NCI-H345 treated with DMSO at 0.1 percent for 48 hours (cell line): ENCODE measurements at regions not wholly inside any gene's neighbourhood (a gene's known extent, or its start where the extent isn't known, plus 50 kb on each side); places are given as distances from the start of the nearest gene placed in this dataset.
"Not testable (repeated sequence)": the region's sequence is repeated elsewhere in the genome, so short reads cannot be mapped to it uniquely, and the experiment has no call there.

Experiments
- DNase-seq: peaks from one replicate; lab custom pipeline; 2025; ENCODE audit not compliant: unreplicated experiment; lab: John Stamatoyannopoulos, UW

DNA sequence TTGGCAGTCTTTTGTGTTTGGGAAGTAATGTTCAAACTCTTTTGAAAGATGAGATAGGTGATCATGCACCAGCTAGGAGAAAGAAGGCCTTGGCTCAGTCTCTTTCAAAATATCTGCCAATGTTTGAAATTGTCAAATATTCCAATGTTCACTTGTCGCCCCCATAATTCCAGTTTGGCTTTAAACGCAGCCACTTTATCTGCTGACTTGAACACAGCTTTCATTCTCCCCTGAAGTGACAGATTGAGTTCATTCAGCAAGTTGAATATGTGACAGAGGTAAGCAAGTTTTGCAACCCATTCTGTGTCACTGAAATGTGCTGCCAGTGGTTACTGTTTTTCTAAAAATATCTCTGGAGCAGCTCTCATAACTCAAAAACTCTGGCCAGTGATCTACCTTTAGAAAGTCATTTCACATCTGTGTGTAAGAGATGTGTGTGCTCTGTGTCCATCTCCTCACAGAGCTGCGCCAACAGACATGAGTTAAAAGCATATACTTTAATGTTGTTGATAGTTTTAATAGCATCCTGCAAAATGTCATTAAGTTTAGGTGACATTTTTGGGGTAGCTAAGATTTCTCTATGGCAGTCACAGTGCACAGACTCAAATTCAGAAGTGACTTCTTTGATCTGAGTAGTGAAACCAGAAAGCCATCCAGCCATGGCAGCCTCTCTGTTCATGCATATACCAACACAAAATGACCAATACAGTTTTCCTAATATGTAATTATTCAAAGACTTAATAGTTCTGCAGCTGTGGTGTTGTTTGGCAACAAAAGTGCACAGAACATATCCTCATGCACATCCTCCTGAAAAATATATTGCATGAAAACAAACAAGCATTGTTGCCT is 614.3 kb upstream of the MIS18BP1 start:
- no peak for DNase-seq

DNA sequence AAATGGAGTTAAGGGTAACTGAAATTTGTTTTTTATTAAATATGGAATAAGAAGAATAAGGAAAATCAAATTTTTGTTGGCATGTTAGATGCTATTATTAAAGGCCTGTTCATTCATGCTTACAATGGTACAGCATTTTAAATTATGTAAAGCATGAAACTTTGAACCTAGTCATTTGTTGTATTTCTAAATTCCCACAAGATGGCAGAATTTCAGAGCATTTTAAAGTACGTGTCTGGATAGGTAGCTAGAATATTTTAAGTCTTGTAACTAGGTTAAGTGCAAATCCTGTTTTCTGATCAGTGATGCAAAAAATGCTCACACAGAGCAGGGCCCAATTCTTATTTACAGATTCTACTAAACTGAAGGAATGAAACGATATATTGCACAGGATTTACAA is 585.6 kb upstream of the MIS18BP1 start:
- DNase-seq: peak; percentile 27

DNA sequence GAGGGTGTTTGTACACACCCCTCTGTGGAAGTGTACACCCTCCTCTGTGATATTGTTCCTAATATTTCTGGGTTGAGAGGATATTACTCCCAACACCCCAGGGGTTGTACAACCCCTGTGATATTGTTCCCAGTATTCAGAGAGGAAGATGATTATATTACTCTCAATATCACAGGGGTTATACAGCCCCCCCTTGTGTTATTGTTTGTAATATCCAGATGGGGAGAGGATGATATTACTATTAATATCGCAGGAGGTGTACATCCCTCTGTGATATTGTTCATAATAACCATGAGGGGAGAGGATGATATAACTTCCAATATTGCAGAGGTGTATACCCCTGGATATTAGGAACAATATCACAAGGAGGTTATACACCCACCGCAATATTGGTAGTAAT is 566.1 kb upstream of the MIS18BP1 start:
- DNase-seq: no peak

DNA sequence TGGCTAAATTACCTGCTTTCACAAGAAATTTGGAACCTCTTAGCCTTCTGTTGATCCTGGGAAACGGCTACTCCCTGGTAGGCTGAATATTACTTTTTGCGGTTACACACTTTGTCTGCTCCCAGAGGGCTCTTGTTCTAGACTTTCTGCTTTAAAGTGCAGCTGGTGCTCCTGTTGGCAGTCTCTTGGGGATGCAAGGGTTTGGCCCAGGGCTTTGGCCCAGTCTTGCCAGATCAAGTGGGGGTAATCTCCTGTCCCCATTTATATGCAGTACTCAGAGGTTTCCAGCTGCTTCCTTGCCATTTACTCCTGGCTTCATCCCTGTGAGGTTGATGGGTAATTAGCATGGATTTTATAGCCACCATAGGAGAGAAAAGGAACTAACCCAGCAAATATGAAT is 558.2 kb upstream of the MIS18BP1 start:
- DNase-seq: no peak

DNA sequence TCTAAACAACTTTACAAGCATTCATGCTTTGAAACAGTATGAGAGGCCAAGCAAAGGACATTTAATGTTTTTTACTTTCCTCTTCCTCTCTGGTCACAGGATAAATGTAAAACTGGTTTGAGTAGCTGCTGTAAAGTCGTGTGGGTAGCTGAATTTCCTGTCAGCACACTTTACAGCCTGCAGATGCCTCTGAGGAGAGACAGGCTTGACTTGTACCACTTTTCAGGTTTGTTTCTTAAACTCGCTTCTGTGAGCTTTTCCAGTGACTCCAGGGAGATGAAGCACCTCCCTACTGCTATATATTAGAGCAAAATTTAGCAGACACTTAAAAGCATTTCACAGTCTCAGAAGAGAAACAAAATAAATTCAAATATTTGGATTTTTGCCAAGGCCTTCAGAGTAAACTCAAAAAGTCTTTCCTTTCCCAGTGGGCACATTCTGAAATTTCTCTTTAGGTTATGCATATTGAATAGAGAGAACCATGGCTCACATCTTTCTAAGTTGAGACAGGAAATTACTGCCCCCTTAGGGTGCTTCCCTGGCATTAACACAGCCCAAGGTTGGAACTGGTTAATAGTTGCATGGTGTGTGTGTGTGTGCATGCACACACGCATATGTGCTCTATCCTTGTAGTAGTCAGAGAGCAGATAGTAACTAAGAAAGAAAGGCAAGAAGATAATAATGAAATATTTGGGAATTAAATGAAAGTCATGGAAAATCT is 557.3 kb upstream of the MIS18BP1 start:
- no peak for DNase-seq

DNA sequence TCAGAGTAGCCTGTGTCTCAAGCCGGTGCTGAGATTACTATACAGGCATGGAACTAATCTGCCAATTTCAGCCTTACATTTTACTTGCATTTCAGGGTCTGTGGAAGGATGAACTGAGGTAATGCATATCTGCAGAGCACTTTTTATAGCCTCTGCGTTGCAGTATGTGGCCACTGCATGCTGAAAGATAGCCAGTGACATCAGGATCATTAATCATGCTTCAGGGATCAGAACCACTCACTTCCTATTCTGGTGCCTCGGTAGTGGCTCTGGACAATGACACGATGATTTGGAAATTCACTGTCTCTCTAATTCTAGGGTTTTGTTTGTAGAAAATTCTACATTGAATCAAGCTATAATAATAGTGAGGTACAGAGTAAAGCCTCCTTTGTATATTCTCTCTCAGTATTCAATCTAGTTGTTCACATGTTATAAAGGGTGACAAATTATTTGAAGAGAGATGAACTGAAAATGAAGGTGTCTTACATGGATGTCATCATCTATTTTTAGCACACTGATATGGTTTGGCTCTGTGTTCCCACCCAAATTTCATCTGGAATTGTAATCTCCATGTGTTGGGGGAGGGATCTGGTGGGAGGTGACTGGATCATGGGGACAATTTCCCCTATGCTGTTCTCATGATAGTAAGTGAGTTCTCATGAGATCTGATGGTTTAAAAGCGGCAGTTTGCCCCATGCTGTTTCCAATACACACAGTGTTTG is 554.3 kb upstream of the MIS18BP1 start:
- DNase-seq: no peak

DNA sequence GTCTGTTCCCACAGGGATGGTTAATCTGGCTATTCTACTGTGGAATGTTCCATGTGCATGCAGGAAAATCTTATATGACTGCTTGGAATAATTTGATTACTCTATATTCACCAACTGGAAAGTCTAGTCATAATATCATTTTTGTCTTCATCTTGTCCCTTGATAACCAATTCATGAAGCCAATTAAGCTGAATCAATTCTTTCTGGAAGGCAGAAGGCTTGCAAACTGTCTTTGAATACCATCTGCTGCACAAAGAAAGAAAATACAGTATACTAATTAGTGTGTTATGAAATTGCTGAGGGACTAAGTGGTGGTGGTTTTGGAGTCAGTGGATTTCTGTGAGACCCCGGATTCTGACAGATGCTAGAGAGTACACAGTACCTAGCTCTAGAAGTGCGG is 546.5 kb upstream of the MIS18BP1 start:
- DNase-seq: no peak

DNA sequence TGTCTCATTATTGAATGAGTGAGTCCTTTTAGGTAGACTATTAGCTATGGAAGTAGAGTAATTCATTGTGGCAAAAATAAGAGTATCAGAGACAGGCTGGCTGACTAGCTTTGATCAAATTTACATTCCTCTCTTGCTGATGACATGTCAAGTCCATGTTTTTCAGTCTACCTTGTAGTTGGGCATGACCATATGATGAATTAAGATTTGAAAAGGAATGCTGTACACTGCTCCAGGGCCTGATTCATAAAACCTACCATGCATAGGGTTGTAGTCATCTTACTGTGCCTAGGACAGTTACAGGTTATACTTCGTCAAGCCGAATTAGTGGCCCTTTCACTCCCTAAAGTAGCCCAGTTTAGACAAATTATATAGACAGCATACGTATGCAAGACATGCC is 545.7 kb upstream of the MIS18BP1 start:
- DNase-seq: no peak

DNA sequence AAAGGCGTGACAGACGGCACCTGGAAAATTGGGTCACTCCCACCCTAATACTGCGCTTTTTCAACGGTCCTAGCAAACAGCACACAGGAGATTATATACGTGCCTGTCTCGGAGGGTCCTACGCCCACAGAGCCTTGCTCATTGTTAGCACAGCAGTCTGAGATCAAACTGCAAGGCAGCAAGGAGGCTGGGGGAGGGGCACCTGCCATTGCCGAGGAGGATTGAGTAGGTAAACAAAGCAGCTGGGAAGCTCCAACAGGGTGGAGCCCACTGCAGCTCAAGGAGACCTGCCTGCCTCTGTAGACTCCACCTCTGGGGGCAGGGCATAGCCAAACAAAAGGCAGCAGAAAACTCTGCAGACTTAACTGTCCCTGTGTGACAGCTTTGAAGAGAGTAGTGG is 543.0 kb upstream of the MIS18BP1 start:
- DNase-seq: not testable (repeated sequence)

DNA sequence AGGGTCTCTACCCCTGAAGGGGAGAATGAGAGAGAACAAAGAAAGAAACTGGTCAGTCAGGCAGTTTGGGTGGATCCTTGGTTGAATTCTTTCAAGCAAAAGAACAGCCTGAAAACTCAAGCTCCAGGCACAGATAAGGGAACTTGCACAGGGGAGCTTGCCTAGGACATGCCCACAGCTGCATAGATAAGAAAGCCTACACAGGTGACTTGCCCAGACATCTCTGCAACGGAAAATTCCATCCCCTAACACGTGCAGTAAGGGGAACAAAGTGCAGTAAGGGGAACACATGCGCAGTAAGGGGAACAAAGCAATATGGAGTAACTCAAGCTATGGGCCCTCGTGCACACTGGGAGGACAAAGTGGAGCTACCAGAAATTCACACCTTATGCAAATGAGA is 540.1 kb upstream of the MIS18BP1 start:
- DNase-seq: no peak

DNA sequence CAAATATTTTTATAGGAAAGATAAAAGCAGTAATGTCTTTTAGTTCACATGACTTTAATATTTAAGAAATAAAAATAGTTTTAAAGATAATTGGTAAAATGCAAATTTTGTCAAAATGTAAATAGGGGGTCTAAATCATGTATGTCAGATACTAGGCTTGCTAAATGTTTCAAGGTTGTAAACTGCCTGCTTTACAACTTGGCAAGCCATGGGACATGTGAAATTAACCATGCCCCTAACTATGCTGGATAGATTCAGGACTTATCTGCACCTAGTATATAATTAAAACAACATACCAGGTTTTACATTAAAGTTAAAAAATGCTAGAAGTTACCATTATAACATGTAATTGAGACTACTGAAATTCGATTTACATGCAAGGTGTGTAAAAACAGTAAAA is 537.3 kb upstream of the MIS18BP1 start:
- no peak for DNase-seq

DNA sequence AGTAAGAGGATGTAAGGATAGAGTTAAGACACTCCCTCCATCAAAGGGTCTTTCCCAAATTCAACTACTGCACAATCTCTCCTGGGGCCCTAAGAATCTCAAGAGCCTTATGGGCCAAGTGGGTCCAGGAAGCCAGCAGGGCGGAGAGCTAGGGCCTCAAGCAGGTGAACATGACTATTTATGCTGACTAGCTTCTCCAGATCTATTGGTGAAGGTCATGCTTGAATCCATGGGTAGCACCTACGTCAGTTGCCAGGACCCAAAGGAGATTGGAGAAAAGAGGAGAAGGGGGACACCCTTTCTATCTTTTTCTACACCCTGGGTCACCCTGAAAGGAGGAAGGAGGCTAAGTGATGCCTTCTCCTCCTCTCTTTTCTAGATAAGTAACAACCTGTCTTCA is 534.2 kb upstream of the MIS18BP1 start:
- DNase-seq: no peak

DNA sequence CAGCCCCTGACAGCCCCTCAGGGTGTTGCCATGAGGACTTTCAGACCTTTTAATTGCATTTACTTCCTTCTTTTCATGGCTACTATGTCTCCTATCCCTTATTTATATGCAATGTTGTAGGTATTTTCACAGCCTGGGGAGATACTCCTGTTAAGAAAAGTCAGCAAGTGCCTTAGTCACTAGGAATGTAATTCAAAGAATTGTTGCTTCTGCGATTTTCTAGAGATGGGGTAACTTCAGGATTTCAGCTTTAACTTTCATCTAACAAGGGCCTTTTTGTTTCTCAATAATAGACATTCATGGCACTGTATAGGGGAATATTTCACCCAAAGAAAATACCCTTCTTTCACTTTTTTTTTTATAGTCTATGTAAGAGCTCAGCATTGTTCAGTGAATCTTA is 533.3 kb upstream of the MIS18BP1 start:
- no peak for DNase-seq

DNA sequence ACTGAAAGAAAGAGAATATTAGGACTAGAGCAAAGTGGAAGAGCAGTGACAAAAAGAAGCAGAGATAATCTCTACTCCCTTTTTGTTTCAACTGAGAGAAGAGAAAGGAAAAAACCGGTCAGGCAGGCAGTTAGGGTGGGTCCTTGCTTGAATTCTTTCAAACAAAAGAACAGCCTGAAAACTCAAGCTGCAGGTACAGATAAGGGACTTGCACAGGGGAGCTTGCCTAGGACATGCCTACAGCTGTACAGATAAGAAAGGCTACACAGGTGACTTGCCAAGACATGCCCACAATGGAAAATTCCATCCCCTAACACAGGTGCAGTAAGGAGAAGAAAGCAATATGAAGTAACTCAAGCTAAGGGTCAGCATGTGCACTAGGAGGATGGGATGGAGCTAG is 532.2 kb upstream of the MIS18BP1 start:
- DNase-seq: no peak

DNA sequence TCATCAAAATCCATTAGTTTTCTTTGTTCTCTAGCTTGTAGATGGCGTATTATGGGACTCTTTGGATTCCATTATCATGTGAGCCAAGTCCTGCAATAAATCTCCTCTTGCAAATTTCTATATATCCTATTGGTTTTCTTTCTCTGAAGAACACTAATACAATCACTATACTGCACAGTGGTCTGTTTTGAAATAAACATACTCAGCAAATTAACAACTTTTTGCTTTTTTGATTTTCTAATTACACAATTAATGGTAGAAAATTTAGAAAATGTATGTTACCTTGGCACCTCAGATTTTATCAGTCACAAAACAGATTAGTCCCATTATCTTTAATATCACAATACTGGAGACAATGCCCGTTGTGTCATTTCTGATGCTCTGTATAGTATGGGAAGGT is 513.2 kb upstream of the MIS18BP1 start:
- DNase-seq: no peak

DNA sequence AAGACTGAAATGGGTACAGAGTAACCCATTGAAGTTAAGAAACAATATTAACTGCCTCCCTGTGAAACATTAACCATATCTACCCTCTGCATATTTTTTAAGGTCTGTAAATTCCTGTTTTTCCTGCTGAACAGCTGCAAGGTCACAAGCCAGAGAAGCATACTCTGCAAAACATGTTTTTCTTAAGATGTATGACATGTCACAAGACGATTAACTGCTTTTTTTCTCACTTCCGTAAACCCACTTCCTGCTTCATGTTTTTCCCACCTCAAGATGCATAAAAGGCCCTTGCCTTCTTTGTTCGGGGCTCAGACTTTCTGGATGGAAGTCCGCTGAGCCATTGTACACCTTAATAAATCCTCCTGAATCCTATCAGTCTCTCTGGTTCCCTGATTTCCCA is 504.7 kb upstream of the MIS18BP1 start:
- no peak for DNase-seq

DNA sequence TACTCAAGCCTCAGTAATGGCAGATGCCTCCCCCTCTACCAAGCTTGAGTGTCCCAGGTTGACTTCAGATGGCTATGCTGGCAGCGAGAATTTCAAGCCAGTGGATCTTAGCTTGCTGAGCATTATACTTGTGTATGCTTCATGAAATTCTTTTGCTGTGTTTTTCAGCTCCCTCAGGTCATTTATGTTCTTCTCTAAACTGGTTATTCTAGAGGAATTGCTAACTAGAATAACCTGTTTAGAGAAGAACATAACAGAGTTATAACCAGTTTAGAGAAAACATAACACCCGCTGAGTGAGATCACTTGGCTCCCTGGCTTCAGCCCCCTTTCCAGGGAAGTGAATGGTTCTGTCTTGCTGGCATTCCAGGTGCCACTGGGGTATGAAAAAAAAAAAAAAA is 503.4 kb upstream of the MIS18BP1 start:
- not testable (repeated sequence) for DNase-seq

DNA sequence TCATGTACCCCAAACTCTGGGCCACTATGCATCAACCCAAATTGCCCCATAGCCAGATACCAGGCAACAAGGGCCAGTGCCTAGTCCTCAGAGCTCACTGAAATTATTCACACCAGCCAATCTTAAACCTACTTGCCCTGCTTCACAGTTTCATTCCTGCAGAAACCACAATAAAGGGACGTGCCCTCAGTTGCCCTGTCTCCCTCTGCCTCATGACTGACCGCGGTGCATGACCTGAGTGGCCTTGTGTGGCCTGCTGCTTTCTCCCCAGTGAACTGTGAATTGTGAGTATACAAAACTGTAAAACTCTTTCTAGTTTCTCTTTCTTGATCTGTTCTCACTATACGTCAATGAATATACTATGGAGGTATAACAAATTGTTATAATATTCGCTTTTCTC is 490.9 kb upstream of the MIS18BP1 start:
- DNase-seq: no peak

DNA sequence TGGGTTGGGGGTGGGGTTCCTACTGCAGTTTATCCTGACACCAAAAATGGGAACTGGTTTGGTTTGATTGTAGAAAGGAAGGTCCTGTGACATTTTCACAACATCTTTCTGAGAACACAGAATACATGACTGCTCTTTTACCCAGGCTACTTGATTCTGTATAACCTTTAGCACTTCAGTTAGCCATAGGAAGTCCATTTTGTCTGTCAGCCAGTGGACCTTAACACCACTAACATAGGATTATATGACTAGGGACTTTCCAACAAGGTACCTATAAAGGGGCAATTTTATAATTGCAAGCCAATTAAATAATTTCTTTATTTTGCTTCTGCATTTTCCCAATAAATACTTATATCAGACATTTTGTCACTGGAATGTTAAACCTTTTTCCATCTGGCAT is 489.2 kb upstream of the MIS18BP1 start:
- DNase-seq: no peak

DNA sequence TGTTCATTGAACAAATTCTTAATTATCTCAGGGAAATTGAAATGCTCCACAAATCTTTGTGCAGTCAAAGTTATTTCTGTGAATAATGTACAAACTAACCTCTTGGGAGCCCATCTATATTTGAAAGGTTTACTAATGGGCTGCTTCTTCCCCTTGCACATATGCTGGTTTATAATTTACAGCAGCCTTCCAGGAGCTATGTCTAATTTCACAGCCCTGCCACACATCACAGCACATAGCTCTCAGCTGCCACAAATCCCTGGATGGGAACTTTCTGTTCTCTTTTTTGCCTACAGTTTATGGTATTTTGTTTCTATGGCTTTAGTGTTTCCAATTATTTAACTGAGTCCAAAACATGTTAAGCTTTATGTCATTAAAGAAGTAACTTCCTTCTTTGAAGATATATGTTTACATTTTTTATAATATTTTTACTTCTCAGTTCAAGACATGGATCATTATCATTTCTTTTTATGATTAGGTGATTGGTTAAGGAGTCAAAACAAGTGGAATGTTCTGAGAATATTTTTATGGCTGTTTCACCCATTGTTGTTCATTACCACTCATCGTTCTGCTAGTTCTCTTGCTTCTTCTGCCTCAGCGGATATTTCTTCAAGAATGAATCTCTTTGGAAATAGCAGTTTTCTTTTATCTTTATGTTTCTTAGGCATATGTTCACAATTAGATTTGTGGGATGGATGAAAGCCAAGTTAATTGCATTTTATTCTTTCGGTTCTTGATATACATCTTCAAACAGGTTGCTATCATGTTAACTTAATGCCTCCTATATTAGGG is 475.6 kb upstream of the MIS18BP1 start:
- no peak for DNase-seq

DNA sequence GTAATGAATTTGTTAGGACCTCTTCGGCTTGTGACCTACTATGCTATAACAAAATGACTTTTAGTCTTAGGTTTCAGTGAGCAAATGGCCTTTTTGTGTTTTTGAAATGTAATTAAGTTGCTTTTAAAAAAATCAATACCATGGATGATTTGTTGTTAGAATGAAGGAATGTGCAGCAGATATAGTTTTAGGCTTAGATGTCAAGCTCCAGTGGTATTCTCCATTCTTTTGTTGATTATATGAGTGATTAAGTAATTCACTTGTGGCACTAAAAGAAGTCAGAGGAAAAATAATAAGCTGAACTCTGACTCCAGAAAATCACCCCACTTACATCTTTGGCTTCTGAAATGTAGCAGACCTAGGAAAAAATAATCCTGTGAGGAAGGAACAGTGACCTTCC is 474.1 kb upstream of the MIS18BP1 start:
- no peak for DNase-seq
